T1000 (cell line): ENCODE measurements at regions not wholly inside any gene's neighbourhood (a gene's known extent, or its start where the extent isn't known, plus 50 kb on each side); places are given as distances from the start of the nearest gene placed in this dataset.
"Not testable (repeated sequence)": the region's sequence is repeated elsewhere in the genome, so short reads cannot be mapped to it uniquely, and the experiment has no call there.

Source experiments
- DNase-seq: peaks from one replicate; lab custom pipeline; 2025; ENCODE audit warnings: mixed read lengths; lab: John Stamatoyannopoulos, UW

DNA sequence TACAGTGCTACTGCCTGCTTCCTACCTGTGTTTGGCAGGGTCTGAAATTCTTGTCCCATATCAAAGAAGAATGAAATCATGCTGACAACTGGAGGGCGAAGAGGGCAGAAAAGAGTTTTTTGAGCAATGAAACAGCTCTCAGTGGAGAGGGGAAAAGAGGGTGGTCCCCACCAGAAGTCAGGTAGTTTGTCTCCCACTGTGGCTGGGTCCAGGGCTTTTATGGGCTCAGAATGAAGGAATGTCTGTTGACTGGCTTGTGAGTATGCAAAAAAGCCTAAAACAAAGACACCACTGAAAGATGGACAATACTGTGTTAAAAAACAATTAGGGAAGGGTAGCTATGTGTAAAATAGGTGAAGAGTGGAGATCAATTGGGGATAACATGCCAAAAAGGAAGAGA lies 115.0 kb downstream of the ADAM29 start:
- DNase-seq: no peak

DNA sequence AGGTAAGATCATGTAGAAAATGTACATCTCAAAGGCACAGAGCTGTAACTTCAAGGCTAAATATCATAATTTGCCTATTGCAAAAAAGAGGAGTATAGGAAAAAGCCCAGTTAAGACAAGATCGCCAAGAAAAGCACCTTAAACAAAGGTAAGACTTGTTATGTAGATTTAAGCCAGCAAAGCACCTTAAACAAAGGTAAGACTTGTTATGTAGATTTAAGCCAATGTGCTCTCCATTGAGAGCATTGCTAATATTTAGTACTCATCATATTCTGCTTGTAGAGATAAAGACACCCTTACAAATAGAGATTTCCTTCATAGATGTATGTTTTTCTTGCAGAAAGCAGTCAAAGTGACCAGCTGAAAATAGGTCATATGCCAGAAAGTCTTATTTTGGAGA lies 115.8 kb downstream of the ADAM29 start:
- DNase-seq: no peak

DNA sequence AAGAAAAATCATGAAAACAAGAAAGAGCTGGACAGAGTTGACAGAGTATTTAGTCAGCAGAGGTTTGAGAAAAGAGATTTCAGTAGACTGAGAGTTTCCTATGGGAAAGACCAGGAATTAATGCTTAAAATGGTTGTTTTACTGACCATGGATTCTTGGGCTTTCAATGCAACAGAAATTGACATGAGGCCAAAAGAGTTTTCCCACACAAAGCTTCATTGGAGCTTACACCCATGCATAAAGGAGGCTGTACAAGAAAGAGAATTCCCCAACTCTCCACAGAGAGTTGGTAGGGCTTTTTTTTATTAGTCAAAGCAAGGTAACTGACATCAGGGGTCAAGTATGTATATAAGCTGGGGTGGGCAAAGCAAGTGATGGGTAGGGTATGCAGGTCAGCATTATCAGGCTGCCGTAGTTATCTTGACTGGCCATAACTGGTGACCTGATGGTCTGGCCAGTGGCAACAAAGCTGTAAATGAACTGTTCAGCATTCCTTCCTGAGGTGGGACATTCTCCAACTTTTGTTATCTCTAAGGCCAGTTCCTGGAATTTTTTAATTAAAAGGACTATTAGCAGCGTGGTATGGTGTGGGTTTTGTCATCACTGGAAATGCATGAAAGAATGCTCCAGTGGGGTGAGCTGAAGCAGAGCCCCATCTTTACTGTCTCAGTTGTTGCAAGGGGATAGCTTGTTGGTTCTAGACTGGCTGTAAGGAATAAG lies 117.0 kb downstream of the ADAM29 start:
- DNase-seq: no peak

DNA sequence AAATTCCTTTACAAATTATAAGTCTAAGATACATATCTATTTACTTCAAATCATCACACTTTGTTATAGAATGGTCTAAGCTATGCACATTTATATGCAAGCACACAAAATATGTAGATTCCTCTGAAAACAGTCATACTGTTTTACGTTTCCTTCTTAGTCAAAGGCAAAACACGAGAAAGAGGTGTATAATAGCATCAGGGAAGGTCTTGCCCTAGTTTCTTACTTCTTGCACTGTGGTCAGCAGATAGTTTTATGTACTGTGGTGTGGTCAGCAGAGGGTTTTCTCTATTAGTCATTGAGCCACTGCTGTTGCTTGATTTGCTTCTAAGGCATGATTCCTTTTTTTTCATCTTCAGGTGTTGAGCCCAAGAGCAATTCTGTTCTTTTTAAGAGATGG lies 117.7 kb downstream of the ADAM29 start:
- peak; percentile 5 for DNase-seq

DNA sequence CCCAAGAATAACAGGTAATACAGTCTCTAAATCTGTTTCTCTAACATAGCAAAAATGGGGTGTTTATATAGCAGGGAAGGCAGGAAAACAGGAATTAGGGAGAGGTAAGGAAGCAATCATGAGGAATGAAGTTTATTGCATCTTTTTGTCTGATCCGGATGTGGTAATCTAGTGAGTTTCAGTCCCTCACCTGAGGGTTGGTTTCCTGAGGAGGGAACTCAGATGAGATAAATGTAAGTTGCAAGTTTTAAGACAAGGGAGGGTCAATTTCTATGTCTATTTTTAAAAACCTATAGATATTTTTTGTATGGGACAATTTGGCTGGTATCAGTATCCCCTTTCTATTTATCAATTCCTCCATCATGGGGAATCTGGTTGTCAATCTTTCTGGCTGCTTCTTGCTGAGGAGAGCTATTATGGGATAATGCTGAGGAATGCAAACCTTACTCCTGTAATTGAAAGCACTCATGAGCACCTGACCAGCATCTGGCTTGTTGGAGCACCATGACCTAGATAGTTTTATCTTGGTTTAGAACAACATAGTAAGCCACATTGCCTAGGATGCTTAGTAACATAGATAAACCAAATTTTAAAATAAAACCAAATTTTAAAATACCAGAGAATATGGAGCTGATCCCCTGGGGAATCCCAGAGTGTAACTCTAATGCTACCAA lies 130.1 kb downstream of the ADAM29 start:
- no peak for DNase-seq

DNA sequence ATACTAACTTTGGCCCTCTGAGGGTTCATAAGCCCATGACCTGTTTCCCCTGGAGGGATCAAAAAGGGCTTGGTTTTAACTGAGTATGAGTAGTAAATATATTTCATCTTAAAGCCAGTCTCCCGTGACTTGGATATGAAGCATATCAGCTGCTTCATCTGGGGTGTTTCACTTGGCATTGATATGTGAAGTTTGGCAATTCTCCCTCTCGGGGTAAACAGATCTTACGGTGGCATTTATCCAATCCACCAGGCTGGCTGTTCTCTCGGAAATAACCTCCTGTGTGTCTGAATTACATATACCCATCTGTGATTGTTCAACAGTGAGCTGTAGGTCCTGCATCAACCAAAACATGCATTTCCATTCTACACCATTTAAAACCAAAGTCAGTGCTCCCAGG lies 130.7 kb downstream of the ADAM29 start:
- no peak for DNase-seq

DNA sequence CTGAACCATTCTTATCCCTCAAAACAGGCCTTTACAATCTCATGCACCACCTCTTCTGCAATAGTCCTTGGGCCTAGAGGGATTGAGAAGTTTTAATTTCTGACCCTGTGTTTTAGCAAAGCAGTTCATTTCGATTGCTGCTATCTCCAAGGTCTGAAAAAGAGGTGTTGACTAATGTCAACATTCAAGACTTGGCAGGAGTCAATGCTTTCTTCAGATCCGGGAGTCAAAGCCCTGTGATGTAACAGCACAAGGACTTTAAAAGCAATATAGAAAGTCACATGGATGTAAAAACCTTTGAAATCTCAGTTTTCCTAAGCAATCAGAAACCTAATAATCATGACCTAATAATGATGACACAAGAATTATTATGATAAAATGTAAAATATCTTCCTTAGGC lies 133.8 kb downstream of the ADAM29 start:
- no peak for DNase-seq

DNA sequence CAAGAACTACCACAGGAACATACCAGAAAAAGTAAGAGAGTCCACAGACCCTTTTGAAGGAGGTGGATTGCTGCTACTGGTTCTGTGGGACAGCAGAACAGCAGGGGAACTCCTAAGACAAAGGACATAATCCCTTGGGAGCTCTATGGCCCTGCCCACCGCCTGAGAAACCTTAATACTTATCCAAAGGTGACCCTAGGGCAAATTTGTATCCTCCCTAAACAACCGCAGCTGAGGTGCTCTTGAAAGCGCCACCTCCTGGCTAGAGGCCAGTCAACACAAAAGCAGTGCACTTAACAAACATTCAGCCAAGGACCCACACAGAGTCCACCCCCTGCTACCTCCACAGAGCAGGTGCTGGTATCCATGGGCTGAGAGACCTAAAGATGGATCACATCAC lies 136.8 kb downstream of the ADAM29 start:
- DNase-seq: no peak

DNA sequence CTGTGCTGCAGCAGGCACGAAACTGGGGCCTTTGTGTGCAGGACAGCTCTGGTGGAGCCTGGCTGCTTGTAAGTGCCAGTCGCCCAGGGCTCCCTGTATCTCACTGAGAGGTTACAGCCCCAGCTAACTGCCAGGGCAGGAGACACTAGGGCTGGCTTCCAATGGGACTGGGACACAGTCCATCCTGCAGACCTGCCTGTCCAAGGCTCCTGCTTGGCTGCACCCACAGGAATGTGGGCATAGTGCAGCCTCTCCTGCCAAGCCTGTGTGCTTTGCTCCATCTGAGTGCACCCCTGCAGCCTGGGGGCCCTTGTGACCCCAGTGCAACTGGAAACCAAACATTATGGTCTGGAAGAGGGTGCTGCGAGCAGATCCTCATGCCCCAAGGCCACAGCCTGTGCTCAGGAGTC lies 144.0 kb downstream of the ADAM29 start:
- DNase-seq: no peak

DNA sequence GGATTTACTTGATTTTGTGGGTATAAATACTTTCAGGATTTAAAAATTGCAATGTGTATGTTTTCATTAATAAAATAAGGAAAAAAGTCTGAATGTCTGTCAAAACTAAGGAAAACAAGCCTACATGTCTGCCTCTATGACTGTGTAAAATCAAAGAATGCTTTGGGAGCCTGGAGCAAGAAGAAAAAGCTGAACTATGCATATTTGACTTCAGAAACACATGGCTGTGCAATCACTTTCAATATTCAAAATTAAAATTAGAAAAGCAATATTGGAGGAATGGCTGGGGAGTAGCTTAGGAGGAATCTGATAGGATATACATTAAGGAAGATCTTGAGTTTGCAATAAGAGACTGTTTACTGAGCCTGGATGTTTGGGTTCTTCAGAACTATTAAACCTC lies 147.1 kb downstream of the ADAM29 start:
- DNase-seq: no peak

DNA sequence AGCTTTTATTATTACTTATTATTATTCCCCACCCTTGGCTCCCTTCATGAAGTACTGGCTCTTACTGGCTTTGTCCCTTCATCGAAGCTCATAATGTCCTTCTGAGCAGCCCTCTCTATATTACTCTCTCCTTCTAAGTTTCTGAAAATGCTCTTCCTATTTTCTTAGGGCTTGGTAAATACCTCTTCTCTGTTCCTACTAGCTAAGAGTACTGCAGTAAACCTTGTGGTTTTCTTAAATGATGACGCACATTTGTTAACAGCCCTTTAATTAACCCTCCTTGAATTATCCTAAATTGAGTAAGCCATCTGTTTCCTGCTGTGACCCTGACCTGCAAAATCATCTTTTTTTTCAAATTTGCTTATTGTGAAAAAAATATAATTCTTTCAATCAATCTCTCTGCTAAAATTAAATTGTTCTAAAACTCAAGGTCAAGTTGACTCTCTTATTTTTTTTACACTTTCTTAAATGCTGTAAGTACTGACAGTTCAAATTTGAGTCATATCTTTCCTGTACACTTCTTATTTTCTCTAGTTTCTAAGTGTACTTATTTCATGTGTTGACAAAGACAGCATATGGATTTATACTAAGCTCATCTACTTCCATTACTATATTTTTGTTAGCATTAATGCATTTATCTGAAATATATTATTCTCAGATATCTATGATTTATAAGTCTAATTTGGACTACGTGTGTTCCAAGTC lies 148.9 kb downstream of the ADAM29 start:
- DNase-seq: no peak

DNA sequence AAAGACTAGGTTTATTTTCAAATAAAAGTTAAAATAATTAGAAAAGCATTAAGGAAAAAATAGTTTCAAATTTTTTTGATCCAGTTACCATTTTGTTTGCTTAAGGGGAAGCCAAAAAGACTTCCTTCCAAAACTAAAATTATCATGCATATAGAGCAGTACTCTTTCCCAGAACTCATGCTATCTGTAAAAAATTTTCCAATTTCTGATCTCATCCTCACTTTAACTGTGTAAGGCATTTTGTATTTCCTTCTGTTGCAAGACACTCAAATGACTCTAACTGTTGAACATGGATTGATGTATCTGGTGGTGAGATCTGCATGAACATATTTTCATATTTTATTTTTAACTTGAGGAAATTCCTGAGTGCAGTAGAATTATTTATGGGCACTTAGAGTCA lies 150.1 kb downstream of the ADAM29 start:
- no peak for DNase-seq

DNA sequence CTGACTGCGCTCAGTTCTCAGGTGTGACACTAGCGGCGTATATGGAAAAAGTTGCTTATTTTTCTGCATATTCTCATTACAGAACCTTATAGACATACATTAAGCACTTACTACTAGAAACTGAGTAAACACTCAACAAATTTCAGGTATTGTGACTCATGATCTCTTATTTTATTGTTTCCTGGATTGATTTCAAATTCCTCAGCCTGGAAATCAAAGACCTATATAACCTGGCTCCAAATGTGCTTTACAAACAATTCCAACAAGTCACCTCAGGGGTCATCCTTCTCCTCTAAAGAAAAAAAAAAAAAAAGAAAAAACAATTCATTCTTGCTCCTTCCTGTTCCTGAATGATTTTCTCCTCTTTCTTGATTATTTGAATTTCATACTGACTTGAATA lies 152.3 kb downstream of the ADAM29 start:
- no peak for DNase-seq

DNA sequence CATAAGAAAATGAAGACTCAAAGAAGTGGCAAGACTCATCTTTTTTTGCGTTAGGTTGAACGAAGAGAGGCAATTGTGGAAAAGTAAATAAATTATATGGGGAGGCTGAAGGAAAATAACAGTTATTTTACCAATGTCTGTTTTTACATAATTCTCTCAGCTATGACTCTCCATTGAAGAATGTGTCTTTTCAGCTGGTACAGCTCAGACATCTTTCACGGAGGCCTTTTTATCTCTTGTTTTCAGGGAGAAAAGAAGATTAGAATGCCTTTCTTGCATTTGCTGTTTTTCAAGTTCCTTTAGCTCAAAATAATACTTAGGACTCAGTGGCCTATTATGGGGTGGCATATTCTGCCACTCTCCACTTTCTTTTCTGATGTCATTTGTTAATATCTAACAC lies 153.0 kb downstream of the ADAM29 start:
- DNase-seq: no peak

DNA sequence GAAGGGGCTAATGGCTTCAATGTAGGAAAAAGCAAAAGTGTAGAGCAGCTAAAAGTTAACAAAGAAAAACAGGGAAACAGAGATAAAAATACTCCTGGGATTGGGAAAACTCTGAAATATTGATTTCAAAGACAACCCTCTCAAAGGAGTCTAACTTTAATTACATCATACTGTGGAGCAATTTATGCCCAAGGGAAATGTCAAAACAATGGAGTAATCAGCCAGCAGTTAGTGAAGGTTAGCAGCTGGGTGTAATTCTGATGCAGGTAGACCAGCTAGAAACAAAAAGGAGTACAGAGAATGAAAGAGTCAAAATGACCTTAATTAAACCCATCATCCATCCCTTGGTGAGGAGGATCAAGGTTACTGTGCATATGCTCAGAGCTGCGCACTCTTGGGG lies 169.0 kb downstream of the ADAM29 start:
- DNase-seq: no peak

DNA sequence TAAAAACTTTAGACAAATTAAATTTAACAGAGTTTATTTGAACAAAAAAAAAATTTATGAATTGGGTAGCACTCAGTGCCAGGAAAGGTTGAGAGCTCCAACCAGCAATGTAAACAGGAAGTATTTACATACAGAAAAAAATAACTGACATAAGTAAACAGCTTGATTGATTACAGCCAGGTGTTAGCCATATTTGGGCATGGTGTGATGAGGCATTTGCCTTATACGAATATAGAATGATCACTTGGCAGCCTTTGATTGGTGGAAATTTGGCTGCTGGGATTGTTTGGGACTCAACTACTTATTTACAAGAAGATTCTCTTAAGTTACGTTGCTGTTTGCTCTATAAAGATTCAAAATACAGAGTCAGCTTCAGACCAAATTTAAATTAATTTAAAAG lies 172.0 kb downstream of the ADAM29 start:
- no peak for DNase-seq

DNA sequence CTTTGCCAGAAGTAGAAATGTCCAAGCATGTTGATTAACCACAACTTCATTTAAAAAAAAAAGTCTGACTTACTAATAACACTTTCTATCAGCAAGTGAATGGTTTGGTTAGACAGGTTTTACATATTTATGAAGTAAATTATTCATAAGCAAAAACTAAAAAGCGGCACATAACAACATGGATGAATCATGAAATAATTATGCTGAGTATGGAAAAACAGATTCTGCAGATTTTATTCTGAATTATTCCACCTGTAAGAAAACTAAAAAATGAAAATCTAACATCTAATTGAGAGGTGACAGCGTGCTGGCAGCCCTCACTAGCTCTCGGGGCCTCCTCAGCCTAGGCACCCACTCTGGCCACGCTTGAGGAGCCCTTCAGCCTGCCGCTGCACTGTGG lies 173.5 kb downstream of the ADAM29 start:
- no peak for DNase-seq

DNA sequence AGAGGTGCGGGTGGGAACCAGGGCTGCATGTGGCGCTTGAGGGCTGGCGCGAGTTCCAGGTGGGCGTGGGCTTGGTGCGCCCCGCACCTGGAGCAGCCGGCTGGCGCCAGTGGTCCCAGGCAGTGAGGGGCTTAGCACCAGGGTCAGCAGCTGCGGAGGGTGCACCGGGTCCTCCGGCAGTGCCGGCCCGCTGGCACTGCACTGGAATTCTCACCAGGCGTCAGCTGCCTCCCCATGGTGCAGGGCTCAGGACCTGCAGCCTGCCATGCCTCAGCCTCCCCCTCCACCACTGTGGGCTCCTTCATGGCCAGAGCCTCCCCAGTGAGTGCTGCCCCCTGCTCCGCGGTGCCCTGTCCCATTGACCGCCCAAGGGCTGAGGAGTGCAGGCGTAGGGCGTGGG lies 174.0 kb downstream of the ADAM29 start:
- no peak for DNase-seq

DNA sequence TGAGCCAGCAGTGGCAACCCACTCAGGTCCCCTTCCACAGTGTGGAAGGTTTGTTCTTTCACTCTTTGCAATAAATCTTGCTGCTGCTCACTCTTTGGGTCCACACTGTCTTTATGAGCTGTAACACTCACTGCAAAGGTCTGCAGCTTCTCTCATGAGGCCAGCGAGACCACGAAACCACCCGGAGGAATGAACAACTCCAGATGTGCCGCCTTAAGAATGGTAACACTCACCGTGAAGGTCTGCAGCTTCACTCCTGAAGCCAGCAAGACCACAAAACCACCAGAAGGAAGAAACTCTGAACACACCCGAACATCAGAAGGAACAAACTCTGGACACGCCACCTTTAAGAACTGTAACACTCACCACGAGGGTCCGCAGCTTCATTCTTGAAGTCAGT lies 174.9 kb downstream of the ADAM29 start:
- DNase-seq: not testable (repeated sequence)

DNA sequence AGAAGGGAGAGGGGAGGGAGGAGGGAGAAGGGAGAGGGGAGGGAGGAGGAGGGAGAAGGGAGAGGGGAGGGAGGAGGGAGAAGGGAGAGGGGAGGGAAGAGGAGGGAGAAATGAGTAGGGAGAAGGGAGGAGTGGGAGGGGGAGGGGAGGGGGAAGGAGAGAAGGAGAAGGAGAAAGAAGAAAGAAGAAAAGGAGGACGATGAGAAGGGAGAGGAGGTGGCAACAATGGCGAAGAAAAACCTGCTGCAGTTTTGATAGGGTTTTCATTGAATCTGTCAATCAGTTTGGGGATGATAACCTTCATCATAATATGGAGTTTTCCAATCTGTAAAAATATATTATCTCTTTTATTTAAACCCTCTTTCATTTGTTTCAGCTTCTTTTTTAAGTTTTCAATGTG lies 185.2 kb downstream of the ADAM29 start:
- DNase-seq: no peak

DNA sequence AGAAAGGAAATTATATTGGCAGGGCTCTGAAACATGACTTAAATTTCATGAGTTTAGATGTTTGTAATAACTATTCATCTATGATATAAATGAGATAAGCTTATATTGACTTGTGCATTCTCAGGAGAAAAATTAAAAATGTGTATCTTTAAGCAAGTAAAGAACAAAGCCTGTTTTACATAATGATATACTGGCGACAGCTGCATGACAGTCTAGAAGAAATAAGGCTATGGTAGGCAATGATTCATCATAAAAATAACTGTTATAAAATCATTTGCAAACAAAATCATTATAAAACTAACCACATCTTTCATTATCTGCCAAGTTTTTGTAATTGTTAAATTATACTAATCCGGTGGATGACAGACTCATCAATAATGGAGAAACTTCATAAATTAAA lies 188.1 kb downstream of the ADAM29 start:
- DNase-seq: no peak

DNA sequence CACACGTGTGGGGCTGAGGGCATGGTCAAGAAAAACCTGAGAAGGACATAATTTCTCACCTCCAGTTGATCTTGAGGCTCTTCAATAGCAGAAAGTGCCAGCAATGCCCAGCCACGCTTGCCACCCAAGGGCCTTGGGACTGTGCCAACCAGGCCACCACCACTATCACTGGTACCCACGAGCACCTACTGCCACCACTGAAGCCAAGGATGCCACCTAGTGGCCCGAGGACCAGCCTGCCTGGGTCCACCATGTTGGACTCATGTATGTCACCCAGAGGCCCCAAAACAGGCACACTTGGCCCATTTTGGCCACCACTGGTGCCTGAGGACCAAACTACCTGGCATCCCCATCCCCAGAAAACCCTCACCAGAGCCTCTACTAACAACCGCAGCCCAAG lies 191.8 kb downstream of the ADAM29 start:
- no peak for DNase-seq

DNA sequence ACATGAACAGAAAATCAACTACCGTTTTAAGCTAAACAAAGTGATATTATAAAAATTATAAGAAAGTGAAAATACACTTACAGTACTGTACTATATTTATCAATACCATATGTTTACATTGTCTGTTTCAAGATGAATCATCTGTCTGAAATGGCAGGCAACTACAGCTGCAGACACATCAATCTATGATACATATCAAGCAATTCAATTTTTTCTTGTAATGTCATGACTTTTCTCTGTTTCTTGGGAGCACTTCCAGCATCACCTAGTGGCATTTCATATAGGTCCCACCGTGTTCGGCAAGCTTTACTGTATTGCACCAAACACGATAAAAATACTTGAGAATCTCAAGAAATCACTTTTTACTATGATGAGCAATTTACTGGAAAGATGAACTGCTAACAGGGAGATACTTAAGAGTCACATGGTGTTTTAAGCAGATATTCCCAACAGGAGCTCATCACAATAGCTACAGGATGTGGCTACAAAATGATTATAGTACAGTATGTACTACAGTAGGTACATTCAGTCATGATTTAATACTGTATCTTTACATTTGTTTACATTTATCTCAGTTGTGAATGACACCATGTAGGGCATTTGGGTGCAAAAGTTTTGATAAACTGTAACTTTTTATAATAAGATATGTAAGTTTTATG lies 207.4 kb downstream of the ADAM29 start:
- DNase-seq: no peak
